ENCODE measurements at regions not wholly inside any gene's neighbourhood (a gene's known extent, or its start where the extent isn't known, plus 50 kb on each side); places are given as distances from the start of the nearest gene placed in this dataset.

GRCh38 chrX:82998163-82998562 is 509.9 kb upstream of the POU3F4 start:
- in situ Hi-C loops (cut with HindIII; ENCODE audit: extremely low pct_ligation_motif_present, low pct_unique_long_range_greater_than_20kb) (no loop called here), intact Hi-C loops (cut with micrococcal nuclease; ENCODE audit: unreplicated experiment) (no loop called here)
- H2AFZ ChIP-seq (ENCODE audit: low read length): no peak overlapping the region
- H4K20me1 ChIP-seq (ENCODE audit: insufficient read depth, low read length): no peaks in the 10 kb centered on the region
- WGBS (ENCODE audit: low lambda C conversion rate): 25% methylated on average over 1 of the region's 1 CpG
- H3K79me2 ChIP-seq (ENCODE audit: insufficient read depth, low read length): no peaks in the 10 kb centered on the region
- TF ChIP-seq ZNF17 (CRISPR knock-in tag; IDR thresholded peaks at IDR 0.05) (no peak), SATB2 (CRISPR knock-in tag; IDR thresholded peaks at IDR 0.05) (no peak), ZNF225 (CRISPR knock-in tag; IDR thresholded peaks at IDR 0.05) (no peak), ZNF547 (CRISPR knock-in tag; IDR thresholded peaks at IDR 0.05) (no peak), ZNF484 (CRISPR knock-in tag; IDR thresholded peaks at IDR 0.05; ENCODE audit: borderline replicate concordance, low read depth) (no peak), ZNF256 (CRISPR knock-in tag; conservative IDR thresholded peaks at IDR 0.05) (no peak), MYNN (CRISPR knock-in tag; IDR thresholded peaks at IDR 0.05; ENCODE audit: low read depth) (no peak), ZBTB1 (CRISPR knock-in tag; IDR thresholded peaks at IDR 0.05; ENCODE audit: borderline replicate concordance) (no peak), ZNF234 (CRISPR knock-in tag; conservative IDR thresholded peaks at IDR 0.05) (no peak), HIC2 (CRISPR knock-in tag; IDR thresholded peaks at IDR 0.05; ENCODE audit: low read depth) (no peak), ZMYM4 (CRISPR knock-in tag; IDR thresholded peaks at IDR 0.05) (no peak), JARID2 (CRISPR knock-in tag; IDR thresholded peaks at IDR 0.05; ENCODE audit: insufficient replicate concordance) (no peak), ZC3H13 (CRISPR knock-in tag; IDR thresholded peaks at IDR 0.05) (no peak), ATF4 (CRISPR knock-in tag; IDR thresholded peaks at IDR 0.05) (no peak), ZBTB21 (CRISPR knock-in tag; IDR thresholded peaks at IDR 0.05) (no peak)
- H3K27me3 ChIP-seq (ENCODE audit: control insufficient read depth in 1 of 2, insufficient read depth in 2 of 2, low read length in 2 of 2): no peaks in the 10 kb centered on the region
- DNase-seq (ENCODE audit: low spot score): no peak
- H3K27ac ChIP-seq (ENCODE audit: extremely low read length, insufficient read depth, low read length): no peak overlapping the region
- BruUV-seq (replicated peaks): no TSS peak
- H3K9me3 ChIP-seq (ENCODE audit: low read length): peaks cover 18% of the 10 kb centered on the region; the same call in 1 of the 2 replicates
- no peak overlapping the region for H3K9ac ChIP-seq (ENCODE audit: insufficient read depth, low read depth, low read length)
- no peak for ATAC-seq
- H3K4me2 ChIP-seq (ENCODE audit: low read depth, low read length): no peak overlapping the region
- no peaks in the 10 kb centered on the region for H3K4me1 ChIP-seq (ENCODE audit: insufficient read depth, low read length)
- no peaks in the 10 kb centered on the region for H3K36me3 ChIP-seq (replicated peaks in 1 of 2; ENCODE audit: control insufficient read depth in 1 of 2, insufficient read depth in 2 of 2, low read length in 2 of 2)
- ChIA-PET CTCF (ENCODE audit: low intra/inter-chr PET ratio, low total read pairs) (no interaction called here), POLR2A (no interaction called here)
- no peak for FAIRE-seq
- H3K4me3 ChIP-seq (replicated peaks in 1 of 3; ENCODE audit: insufficient read depth in 1 of 3, low read depth in 2 of 3, low read length in 3 of 3): no peak overlapping the region
